Neural progenitor cell (in vitro differentiated cells): ENCODE measurements at regions not wholly inside any gene's neighbourhood (a gene's known extent, or its start where the extent isn't known, plus 50 kb on each side); places are given as distances from the start of the nearest gene placed in this dataset.
"Not testable (repeated sequence)": the region's sequence is repeated elsewhere in the genome, so short reads cannot be mapped to it uniquely, and the experiment has no call there.

ENCODE experiments used
- DNase-seq: peaks from one replicate; pipeline ENCODE4 v3.0.0-alpha.2; 2016; ENCODE audit warnings: low spot score
- H2AFZ ChIP-seq: fragments of 200-600 bp; sonication (generic); replicated peaks from 2 replicates; pipeline ENCODE4 v1.6.1; 2016; ENCODE audit warnings: antibody characterized with exemption
- H3F3A ChIP-seq: fragments of 200-600 bp; sonication (generic); 2 replicates; pipeline ENCODE4 v1.6.1; 2016; ENCODE audit warnings: antibody characterized with exemption, low read depth
- H3K27ac ChIP-seq: fragments of 200-600 bp; sonication (generic); 2 replicates; pipeline ENCODE4 v1.5.1; 2016; ENCODE audit warnings: mild to moderate bottlenecking
- H3K27me3 ChIP-seq: fragments of 200-600 bp; sonication (generic); 2 replicates; pipeline ENCODE4 v1.6.1; 2016; ENCODE audit warnings: mild to moderate bottlenecking, moderate library complexity
- H3K36me3 ChIP-seq: fragments of 200-600 bp; sonication (generic); 2 replicates; pipeline ENCODE4 v1.5.1; 2016
- H3K4me1 ChIP-seq: fragments of 200-600 bp; sonication (generic); 2 replicates; pipeline ENCODE4 v1.6.1; 2016; ENCODE audit warnings: mixed run types
- H3K4me2 ChIP-seq: fragments of 200-600 bp; sonication (generic); 2 replicates; pipeline ENCODE4 v1.6.1; 2016
- H3K4me3 ChIP-seq: fragments of 200-600 bp; sonication (generic); 2 replicates; pipeline ENCODE4 v1.5.1; 2016
- H3K79me2 ChIP-seq: fragments of 200-600 bp; sonication (generic); 2 replicates; pipeline ENCODE4 v1.6.1; 2016; ENCODE audit warnings: low read depth
- H3K9ac ChIP-seq: fragments of 200-600 bp; sonication (generic); 2 replicates; pipeline ENCODE4 v1.6.1; 2016
- H3K9me3 ChIP-seq: fragments of 200-600 bp; sonication (generic); 2 replicates; pipeline ENCODE4 v1.5.1; 2016; ENCODE audit warnings: low read depth
- H4K20me1 ChIP-seq: fragments of 200-600 bp; sonication (generic); 2 replicates; pipeline ENCODE4 v1.6.1; 2016; ENCODE audit warnings: low read depth
- H3K27ac Mint-ChIP-seq: 3 replicates; pipeline ENCODE4 v1.8.0; 2021; ENCODE audit warnings: mixed read lengths
- H3K27me3 Mint-ChIP-seq: 2 replicates; pipeline ENCODE4 v1.8.0; 2022; ENCODE audit warnings: low read depth, mild to moderate bottlenecking, inconsistent platforms, moderate library complexity, mixed read lengths; ENCODE audit not compliant: insufficient read depth
- H3K36me3 Mint-ChIP-seq: 3 replicates; pipeline ENCODE4 v1.8.0; 2021; ENCODE audit warnings: mixed read lengths
- H3K4me1 Mint-ChIP-seq: 3 replicates; pipeline ENCODE4 v1.8.0; 2021; ENCODE audit warnings: mixed read lengths
- H3K4me3 Mint-ChIP-seq: 3 replicates; pipeline ENCODE4 v1.8.0; 2021; ENCODE audit warnings: mild to moderate bottlenecking, moderate library complexity, mixed read lengths
- H3K9me3 Mint-ChIP-seq: 3 replicates; pipeline ENCODE4 v1.8.0; 2020; ENCODE audit warnings: mixed read lengths
- EZH2 ChIP-seq: fragments of 200-600 bp; sonication (generic); IDR thresholded peaks from 2 replicates; pipeline ENCODE4 v1.6.1; 2017; ENCODE audit warnings: antibody characterized with exemption, mild to moderate bottlenecking, moderate library complexity
- EZH2phosphoT487 ChIP-seq: fragments of 200-600 bp; sonication (generic); IDR thresholded peaks from 2 replicates; pipeline ENCODE4 v1.6.1; 2017; ENCODE audit warnings: antibody characterized with exemption
- TF ChIP-seq, protein P1 (sequence below): fragments of 200-600 bp; sonication (generic); IDR thresholded peaks from 2 replicates; pipeline ENCODE4 v1.5.1; 2017; ENCODE audit warnings: antibody characterized with exemption, mild to moderate bottlenecking

DNA sequence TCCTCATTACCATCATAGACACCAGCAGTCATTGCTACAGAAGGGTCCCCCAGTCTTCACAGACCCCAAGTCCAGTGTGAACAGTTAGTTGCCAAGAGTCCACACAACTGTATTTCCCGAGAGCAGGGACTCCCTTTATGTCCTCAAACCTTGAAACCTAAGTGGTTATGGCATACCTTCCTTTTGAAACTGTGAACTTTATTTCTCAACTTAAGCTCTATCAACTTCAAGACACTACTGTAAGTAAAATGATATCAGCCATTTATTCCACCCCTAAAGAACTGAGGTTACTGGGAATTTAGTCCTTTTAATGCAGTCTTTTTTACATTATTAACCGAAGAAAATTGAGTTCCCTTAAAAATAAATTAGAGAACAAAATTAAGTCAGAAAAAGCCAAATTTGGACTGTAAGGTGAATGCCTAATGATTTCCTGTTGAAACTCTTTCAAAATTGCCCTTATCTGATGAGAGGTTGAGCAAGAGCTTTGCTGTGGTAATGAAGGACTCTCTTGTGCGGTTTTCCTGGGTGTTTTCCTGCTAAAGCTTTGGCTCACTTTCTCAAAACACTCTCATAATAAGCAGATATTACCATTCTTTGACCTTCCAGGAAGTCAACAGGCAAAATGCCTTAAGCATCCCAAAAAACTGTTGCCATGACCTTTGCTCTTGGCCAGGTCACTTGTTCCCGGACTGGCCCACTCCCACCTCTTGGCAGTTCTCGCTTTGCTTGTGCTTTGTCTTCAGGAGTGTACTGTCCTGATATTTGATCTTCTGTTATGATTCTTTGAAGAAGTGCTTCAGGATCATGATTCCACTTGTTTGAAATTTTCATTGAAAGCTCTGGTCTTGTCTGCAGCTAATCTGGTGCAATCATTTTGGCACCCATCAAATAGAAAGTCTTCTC lies 765.4 kb upstream of the ANO3 start:
- Histone ChIP-seq H3K9ac (no peak overlapping the region), H3K36me3 (no peaks in the 10 kb centered on the region), H2AFZ (no peak overlapping the region), H3K4me2 (no peak overlapping the region), H3K9me3 (no peaks in the 10 kb centered on the region), H3K4me3 (no peak overlapping the region), H3K27me3 (no peaks in the 10 kb centered on the region), H3F3A (no peaks in the 10 kb centered on the region), H4K20me1 (no peaks in the 10 kb centered on the region), H3K27ac (no peak overlapping the region), H3K4me1 (no peaks in the 10 kb centered on the region), H3K79me2 (no peaks in the 10 kb centered on the region)
- H3K4me3 Mint-ChIP-seq: no peak overlapping the region
- H3K4me1 Mint-ChIP-seq: no peaks in the 10 kb centered on the region
- no peaks in the 10 kb centered on the region for H3K9me3 Mint-ChIP-seq
- H3K36me3 Mint-ChIP-seq: no peaks in the 10 kb centered on the region
- H3K27me3 Mint-ChIP-seq: no peaks in the 10 kb centered on the region
- DNase-seq: no peak
- H3K27ac Mint-ChIP-seq: no peak overlapping the region
- TF ChIP-seq, protein P1, sequence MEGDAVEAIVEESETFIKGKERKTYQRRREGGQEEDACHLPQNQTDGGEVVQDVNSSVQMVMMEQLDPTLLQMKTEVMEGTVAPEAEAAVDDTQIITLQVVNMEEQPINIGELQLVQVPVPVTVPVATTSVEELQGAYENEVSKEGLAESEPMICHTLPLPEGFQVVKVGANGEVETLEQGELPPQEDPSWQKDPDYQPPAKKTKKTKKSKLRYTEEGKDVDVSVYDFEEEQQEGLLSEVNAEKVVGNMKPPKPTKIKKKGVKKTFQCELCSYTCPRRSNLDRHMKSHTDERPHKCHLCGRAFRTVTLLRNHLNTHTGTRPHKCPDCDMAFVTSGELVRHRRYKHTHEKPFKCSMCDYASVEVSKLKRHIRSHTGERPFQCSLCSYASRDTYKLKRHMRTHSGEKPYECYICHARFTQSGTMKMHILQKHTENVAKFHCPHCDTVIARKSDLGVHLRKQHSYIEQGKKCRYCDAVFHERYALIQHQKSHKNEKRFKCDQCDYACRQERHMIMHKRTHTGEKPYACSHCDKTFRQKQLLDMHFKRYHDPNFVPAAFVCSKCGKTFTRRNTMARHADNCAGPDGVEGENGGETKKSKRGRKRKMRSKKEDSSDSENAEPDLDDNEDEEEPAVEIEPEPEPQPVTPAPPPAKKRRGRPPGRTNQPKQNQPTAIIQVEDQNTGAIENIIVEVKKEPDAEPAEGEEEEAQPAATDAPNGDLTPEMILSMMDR: no peak
- TF ChIP-seq EZH2: no peak
- TF ChIP-seq EZH2phosphoT487: no peak

DNA sequence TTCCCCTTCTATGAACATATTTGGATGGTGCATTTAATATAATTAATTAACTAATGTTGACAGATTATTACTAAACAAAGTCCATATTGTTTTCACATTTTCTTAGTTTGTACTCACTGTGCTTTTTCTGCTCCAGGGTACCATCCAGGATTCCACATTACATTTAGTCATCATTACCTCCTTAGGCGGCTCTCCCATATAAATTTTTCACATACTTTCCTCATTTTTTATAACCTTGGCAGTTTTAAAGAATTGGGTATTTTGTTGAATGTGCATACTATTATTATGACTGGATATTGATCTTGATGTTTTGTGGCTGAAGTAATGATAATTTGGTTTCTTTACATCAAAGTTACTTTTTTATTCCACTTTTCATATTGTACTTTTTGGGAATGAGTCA lies 755.6 kb upstream of the ANO3 start:
- H3K9me3 ChIP-seq: no peaks in the 10 kb centered on the region
- H4K20me1 ChIP-seq: no peaks in the 10 kb centered on the region
- H2AFZ ChIP-seq: no peak overlapping the region
- H3K4me1 ChIP-seq: peaks cover 6% of the 10 kb centered on the region
- TF ChIP-seq EZH2phosphoT487: no peak
- TF ChIP-seq EZH2: no peak
- TF ChIP-seq, protein P1: no peak
- H3K4me2 ChIP-seq: no peak overlapping the region
- Mint-ChIP-seq H3K9me3 (no peaks in the 10 kb centered on the region), H3K36me3 (no peaks in the 10 kb centered on the region), H3K27me3 (no peaks in the 10 kb centered on the region), H3K4me1 (peaks cover 12% of the 10 kb centered on the region), H3K27ac (no peak overlapping the region), H3K4me3 (no peak overlapping the region)
- peaks cover 5% of the 10 kb centered on the region for H3K27me3 ChIP-seq
- no peak overlapping the region for H3K4me3 ChIP-seq
- H3F3A ChIP-seq: no peaks in the 10 kb centered on the region
- DNase-seq: no peak
- no peaks in the 10 kb centered on the region for H3K36me3 ChIP-seq
- H3K27ac ChIP-seq: no peak overlapping the region
- H3K9ac ChIP-seq: no peak overlapping the region
- no peaks in the 10 kb centered on the region for H3K79me2 ChIP-seq

DNA sequence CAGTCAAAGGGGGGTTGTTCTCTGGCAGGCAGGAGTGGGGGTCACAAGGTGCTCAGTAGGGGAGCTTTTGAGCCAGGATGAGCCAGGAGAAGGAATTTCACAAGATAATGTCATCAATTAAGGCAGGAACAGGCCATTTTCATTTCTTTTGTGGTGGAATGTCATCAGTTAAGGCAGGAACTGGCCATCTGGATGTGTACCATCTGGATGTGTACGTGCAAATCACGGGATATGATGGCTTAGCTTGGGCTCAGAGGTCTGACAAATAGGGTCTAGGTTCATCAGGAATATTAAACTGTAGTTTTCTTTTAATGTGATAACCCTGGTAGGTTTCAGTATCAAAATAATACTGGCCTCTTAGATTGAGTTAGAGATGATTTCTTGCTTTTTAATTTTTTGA lies 752.4 kb upstream of the ANO3 start:
- not testable (repeated sequence) for H3F3A ChIP-seq, H2AFZ ChIP-seq, H3K79me2 ChIP-seq, H3K4me1 ChIP-seq, H4K20me1 ChIP-seq, H3K9me3 ChIP-seq, H3K9ac ChIP-seq, H3K4me3 Mint-ChIP-seq, H3K27ac Mint-ChIP-seq, H3K36me3 Mint-ChIP-seq, H3K27me3 Mint-ChIP-seq, H3K27me3 ChIP-seq, H3K36me3 ChIP-seq, H3K9me3 Mint-ChIP-seq, H3K27ac ChIP-seq, H3K4me3 ChIP-seq
- TF ChIP-seq EZH2phosphoT487: peak; percentile 44
- peak overlapping the region; percentile 61 for H3K4me2 ChIP-seq
- H3K4me1 Mint-ChIP-seq: peaks cover 12% of the 10 kb centered on the region
- peak; percentile 25 for DNase-seq

DNA sequence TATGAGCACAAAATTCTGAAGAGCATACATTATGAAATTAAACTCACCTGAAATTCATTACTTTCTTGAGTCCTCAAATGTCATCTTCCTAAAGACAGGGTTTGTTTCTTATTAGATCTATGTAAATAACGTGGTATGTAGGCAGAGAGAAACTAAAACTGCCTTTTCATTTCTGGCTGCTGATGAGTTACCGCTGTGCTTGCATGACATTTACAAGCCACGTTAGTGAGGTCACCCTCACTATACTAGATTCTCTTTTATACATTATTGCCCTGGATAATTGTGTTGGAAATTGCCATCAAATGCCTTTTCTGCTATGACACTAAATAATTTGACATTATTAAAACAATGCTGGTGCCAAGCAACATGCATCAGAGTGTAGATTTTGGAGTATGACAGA lies 748.3 kb upstream of the ANO3 start:
- Histone ChIP-seq H3K27ac (no peak overlapping the region), H3K9ac (no peak overlapping the region), H3K9me3 (no peaks in the 10 kb centered on the region), H4K20me1 (no peaks in the 10 kb centered on the region), H3K4me3 (no peak overlapping the region), H2AFZ (no peak overlapping the region), H3K79me2 (no peaks in the 10 kb centered on the region), H3K4me2 (no peak overlapping the region), H3K27me3 (peaks cover 5% of the 10 kb centered on the region), H3F3A (no peaks in the 10 kb centered on the region), H3K4me1 (peaks cover 6% of the 10 kb centered on the region), H3K36me3 (no peaks in the 10 kb centered on the region)
- DNase-seq: no peak
- Mint-ChIP-seq H3K36me3 (no peaks in the 10 kb centered on the region), H3K4me1 (peaks cover 12% of the 10 kb centered on the region), H3K9me3 (no peaks in the 10 kb centered on the region), H3K4me3 (no peak overlapping the region), H3K27me3 (no peaks in the 10 kb centered on the region), H3K27ac (no peak overlapping the region)
- no peak for TF ChIP-seq EZH2phosphoT487
- TF ChIP-seq, protein P1: no peak
- no peak for TF ChIP-seq EZH2
